ENCODE measurements at regions not wholly inside any gene's neighbourhood (a gene's known extent, or its start where the extent isn't known, plus 50 kb on each side); places are given as distances from the start of the nearest gene placed in this dataset.
"Not testable (repeated sequence)": the region's sequence is repeated elsewhere in the genome, so short reads cannot be mapped to it uniquely, and the experiment has no call there.

DNA sequence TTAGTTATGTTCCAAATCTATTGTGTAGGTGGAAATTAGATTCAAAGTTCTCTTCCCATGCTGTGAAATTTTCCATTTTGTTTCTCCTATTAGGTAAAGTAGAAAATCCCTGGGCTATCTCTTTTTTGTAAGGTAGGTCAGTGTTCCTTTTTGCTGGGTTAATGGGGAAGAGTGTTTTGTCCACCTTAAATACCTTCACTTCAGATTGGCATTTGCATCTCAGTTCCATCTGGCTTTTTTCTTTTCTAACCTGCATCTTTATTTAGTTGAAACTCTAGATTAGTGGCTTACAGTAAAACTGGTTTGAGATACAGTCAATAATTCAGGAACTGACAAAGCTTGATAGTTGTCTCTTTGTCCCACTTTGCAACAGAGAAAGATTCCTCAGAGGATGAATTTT, 1115.8 kb downstream of the PDHA2 start:
- no peak for DNase-seq

DNA sequence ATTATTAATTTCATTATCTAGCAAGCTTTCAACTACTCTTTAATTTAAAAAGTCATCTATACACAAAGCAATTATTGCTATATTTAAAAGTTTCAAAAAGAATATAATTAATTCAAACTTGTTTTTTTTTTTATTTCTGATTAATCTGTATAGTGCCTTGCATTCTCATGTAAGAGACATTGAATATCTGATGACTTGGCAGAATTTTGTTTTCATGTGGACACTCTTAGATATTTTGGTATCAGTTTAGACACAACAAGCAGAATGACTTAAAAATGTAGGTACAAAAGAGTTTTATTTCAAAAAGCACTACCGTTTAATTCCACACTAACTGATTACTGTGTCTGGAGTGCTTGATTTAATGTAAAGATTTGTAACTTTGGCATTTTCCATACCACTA, 1129.6 kb downstream of the PDHA2 start:
- DNase-seq: no peak

DNA sequence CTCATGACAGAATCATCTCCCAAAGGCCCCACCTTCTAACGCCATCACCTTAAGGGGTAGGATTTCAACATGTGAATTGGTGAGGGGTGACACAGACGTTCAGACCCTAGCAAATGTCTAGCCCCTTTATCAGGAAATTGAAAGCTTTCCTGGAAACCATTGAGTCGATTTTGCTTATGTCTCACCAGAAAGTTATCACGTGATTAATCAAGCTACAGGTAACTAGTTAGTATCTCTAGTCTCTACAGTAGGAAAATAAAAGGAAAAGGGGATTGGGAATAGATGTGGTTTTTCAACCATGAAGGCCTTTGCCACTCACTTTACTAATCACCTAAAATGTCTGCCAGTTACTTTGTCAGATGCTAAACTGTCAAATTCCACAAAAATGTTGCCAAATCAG, 1133.0 kb downstream of the PDHA2 start:
- no peak for DNase-seq

DNA sequence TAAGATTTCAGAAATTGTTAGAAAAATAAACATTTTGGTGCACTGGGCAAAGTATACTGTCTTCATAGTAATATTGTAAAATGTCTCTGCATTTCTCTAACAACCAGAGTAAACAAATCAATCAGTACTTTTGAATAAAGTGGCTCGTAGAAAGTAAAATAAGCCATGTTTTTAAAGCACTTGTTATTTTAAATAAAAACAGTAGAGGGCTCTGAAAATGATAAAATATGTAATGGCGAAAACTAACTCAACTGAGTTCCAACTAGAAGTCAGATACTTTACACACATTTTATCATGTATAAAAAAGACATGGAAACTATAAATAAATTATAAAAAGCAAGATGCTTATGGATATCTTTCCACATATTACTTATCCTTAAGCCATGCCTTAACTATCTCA, 1134.4 kb downstream of the PDHA2 start:
- DNase-seq: no peak

DNA sequence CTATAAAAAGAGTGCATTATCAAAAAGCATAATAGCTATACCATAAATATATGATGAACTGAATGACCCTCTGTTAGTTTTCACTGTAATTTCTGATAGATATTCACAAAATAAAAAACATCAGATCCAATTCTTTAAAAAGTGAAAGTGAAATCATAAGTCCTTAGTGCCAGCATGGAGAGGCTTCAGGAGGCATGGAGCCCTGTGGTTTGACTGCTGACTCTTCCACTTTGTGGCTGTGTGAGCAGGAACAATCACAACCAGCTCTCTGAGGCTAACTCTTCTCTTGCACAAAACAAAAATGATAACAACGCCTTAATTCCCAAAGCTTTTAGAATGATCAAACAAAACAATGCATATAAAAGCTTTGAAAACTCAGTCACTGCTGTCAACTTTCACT, 1143.9 kb downstream of the PDHA2 start:
- DNase-seq: no peak

DNA sequence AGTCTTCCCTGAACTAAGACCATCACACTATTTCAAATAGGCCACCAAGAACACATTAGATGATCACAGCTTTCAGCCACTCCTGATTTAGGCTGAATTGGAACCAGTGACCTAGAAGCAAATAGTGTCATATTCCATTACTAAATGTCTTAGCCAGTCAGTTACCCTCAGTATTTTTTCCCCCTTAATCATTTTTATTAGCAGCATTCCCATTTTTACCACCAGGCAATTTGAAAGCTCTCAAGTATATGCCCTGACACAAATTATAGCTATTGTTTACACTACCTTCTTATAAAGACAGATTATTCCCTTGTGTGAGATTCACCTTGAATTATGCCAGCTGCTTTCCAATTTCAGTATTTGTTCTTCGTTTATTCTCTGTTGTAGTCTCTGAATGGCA, 1146.9 kb downstream of the PDHA2 start:
- DNase-seq: no peak

DNA sequence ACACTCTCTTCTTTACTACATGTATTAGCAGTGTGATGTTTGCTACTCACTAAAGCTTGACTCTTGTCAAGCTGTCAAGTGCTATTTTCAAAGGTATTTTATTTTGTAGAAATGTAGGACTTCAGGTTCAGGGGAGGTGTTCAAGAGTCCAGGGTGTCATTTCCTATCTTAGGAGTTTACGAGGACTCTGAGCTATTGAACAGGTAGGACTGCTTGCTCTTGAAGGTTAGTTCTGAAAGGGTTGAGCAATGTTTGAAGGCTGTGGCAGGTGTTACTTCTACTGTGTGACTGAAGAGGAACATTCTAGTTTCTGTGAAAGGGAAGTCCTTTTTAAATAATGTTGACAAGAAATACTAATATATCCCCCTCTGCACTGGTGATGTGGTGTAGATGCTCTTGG, 1151.2 kb downstream of the PDHA2 start:
- no peak for DNase-seq

DNA sequence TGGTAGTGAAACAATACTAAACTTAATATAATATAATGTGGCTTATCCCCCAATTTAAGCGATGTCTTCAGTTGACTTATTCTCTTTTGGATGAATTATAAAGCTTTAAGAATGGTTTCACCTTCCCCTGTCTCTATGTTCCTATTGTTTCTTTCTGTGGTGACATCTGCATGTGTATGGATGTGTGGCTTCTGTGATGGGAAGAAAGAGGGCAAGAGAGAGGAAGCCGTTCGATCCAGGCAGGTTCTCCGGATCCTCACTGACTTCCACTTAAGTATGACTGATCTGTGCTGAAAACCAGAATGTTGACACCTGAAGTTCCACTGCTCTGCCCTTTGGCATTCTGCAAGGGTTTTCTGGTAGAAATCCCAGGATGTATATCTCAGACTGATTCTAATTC, 1150.8 kb downstream of the STPG2 start:
- DNase-seq: no peak

DNA sequence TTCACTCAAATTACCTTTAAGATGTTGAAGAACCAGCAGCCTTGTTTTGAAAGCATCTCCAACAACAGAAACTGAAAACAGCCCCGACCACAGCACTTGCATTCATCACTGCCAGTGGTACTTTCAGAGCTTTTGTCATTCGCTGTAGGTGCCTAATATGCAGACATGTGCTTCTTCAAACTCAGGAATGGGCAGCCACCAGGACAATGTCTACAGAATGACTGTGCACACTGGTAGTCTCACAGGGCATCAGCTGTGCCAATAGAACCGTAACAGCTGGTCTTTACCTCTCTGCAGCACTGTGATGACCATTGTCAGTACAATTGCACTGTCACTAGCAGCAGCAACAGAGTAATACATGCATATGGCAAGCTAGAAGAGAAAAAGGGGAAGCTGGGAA, 1149.7 kb downstream of the STPG2 start:
- no peak for DNase-seq

DNA sequence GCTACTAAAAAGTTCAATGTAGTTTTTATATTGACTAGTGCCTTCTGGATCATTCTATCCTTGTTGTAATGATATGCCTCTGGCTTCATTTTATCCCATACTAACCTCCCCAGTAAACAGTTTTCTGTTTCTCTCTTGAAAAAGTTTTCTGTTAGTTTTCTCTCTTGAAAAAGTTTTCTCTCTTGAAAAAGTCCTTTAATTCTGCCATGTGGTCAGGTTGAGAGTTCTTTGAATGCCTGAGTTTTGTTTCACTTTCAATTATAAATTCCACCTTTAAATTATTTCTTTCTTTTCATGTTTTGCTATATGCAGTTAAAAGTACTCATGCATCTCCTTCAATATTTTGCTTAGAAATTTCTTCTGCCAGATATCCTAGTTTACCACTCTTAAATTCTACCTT, 1139.6 kb downstream of the STPG2 start:
- DNase-seq: no peak

DNA sequence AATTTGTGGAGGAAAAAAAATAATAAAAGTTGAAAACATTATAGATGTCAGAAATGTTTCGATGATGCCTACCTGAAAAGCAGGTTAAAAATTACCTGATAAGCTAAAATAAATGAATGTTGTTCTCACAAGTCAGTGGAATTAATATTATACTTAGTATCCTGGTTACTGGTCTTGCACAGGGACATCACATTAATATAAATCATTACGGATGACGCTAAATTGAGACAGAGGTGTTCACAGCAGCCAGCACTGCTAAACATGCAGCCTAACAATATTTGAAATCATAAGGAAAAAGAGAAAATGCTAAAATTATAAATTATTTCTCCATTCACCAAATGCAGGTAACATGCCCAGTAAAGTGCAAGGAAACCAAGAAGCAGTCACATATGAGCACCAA, 1130.0 kb downstream of the STPG2 start:
- no peak for DNase-seq

DNA sequence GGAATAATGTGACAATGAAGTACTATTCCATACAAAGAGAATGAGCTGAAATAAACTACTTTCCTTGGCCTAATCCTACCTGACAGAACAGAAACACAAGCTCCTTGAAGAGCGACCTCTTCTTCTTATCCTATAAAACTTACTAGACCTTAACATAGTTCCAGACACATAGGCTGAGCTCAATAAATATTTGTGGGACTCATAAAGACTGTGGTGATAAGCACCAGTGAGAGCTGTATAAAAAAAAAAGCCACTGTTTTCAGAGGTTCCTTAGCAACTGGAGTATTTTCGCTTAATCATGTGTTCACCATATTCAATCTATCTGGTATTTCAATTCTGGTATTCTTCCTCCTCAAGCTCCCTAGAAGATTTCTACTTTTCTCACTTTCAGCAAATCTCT, 1129.6 kb downstream of the STPG2 start:
- DNase-seq: no peak

DNA sequence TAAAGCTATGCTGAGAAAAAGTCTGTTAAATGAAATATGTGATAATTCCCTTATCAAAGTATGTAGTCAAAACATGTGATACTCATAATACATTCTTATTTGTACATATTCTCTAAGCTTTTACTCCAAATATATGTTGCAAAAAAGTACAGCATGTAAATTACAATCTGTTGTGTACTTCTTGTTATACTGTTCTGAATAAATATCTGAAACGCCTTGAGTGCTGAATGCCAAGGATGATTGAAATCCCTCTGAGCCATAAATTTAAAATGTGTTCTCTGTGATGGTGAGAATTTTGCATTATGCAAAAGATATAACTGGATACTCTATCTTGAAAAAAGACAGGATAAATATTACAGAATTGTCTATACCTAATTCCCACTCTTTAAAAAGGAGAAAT, 1128.0 kb downstream of the STPG2 start:
- no peak for DNase-seq

DNA sequence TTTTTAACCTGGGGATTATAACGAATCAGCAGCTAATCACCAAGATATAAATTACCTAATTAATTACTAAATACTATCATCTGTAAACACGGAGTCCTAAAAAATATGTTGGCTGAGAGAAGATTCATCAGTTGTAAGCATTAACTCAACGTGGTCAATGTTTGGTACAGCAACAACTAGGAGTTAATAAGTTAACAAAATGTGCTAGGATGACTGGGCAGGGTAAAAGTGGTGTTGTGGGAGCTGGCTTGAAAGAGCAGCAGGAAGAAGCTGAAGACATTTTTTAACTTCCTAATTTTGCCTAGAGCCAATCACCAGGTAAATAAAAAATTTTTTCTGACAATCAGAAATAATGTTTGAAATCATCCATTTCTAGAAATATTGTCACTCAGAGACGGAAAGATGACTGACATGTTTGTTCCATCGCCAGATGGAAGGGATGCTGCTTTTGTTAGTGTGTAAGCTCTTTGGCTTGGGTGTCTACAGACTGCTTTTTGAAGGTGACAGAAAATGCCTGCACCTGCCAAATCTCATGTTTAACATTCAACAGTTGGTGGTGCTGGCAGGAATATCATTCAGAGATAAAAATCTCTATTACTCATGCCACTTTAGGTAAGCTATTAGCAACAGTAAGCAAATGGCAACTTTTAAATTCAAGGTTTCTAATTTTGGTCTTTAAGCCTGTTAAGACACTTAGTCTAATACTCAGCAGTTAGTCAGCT, 1126.9 kb downstream of the STPG2 start:
- DNase-seq: no peak

DNA sequence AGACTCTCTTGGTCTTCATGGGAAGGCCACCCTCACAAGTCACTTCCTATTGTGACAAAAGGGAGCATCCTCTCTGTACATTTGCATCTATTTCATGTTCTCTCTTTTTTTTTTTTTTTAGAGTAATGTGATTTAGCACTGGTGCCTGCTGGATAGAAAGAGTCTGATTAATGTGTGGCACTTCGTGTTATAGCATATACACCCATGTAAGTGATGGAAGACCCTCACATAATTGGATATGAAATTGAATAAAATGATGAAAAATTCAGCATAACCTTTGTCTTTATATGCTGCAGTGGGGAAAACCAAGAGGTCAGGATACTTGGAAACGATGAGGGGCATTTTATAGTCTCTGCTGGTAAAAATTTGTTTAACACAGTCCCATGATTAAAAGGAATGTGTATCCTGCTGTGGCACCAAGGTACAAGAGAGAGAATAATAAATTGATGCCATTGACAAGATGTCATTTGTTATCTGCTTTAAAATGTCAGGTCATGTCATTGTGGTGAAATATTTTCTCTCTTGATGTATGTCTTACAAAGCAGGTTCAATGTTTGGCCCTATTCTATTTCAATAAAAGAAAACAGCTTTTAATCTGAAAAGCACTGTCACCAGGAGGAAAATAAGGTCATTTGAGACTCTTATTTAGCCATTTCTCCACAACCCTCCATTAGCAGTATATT, 1115.4 kb downstream of the STPG2 start:
- DNase-seq: no peak

DNA sequence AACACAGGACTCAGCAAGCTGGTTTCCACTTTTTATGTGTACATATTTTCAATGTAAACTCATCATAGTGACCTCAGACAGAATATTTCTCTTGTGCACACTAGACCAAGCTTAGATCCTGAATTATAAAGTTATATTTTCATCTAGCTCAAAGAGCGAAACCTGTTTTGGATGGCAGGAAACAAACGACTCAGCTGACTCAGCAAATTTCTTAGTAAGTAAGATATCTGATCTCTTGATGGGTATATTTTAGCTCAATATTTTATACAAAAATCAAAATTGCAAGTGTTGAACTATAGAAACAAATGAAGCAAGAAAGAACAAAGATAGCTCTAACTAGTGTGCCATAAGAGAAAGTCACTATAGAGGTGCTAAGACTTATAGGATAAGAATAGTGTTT, 1114.5 kb downstream of the STPG2 start:
- DNase-seq: no peak

DNA sequence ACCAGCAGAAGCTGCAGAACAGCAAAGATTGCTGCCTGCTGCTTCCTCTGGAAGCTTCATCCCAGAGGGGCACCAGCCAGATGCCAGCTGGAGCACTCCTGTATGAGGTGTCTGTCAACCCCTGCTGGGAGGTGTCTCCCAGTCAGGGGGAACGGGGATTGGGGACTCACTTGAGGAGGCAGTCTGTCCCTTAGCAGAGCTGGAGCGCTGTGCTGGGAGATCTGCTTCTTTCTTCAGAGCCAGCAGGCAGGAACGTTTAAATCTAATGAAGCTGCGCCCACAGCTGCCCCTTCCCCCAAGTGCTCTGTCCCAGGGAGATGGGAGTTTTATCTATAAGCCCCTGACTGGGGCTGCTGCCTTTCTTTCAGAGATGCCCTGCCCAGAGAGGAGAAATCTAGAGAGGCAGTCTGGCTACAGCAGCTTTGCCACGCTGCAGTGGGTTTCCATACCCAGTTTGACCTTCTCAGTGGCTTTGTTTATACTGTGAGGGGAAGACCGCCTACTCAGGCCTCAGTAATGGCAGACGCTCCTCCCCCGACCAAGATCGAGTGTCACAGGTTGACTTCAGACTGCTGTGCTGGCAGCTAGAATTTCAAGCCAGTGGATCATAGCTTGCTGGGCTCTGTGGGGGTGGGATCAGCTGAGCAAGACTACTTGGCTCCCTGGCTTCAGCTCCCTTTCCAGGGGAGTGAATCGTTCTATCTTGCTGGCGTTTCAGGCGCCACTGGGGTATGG, 1105.7 kb downstream of the STPG2 start:
- not testable (repeated sequence) for DNase-seq

DNA sequence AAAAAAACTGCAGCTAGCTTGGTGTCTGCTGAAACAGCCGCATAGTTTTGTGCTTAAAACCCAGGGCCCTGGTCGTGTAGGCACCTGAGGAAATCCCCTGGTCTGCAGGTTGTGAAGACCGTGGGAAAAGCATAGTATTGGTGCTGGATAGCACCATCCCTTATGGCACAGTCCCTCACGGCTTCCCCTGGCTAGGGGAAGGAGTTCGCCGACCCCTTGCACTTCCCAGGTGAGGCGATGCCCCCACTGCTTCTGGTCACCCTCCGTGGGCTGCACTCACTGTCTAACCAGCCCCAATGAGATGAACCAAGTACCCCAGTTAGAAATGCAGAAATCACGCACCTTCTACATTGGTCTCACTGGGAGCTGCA, 1105.1 kb downstream of the STPG2 start:
- no peak for DNase-seq

DNA sequence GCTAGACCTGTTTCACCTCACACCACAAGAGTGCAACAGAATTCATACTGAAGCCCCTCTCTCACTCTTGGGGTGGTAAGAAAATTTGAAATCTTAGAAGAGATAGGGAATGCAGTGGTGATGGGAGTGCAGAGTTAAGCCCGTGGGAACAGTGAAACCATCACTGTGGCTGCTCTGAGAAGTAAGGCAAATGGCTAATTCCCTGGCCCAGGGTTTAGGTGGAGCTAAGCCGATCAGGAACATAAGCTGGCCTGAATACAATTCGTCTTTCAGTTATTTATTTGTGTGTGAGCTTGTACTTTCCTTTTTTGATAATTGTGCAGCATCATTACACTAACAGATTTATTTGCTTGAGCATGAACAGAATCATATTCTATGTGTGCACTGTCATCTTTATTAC, 1070.6 kb downstream of the STPG2 start:
- no peak for DNase-seq

DNA sequence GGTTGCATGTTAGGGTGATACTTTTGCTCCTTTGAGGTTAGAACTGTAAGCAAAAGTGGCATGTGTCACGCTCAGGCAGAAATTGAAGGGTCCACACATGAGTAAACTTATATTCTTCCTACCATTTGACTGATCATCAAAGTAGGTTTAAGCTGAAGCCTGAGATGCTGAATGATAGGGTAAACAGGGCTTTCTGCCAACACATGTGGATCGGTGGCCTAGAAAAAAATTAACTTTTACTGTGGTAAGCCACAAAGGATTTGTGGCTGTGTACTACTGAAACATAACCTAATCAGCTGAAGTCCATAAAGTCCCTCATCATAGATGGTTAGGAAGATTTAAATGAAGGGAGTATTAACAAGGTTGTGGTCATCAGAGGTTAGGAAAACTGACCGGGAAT, 1070.1 kb downstream of the STPG2 start:
- no peak for DNase-seq

DNA sequence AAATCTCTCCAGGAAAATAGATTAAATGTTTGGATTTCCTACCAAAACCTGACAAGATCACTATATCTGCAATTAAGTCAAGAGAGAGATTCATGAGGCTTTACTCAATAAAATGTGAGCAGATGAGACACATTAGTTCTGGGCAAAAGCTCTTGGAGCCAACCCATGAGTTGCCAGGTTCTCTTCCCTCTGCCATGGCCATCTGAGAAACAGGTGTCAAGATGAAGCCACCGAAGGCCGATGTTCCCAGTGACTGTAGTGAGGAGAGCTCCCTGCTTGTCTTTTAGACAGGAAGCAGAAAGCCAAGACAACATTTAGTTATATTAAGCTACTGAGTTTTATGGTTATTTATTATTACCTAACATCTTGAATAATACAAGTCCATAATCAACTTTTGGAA, 1068.7 kb downstream of the STPG2 start:
- DNase-seq: no peak

DNA sequence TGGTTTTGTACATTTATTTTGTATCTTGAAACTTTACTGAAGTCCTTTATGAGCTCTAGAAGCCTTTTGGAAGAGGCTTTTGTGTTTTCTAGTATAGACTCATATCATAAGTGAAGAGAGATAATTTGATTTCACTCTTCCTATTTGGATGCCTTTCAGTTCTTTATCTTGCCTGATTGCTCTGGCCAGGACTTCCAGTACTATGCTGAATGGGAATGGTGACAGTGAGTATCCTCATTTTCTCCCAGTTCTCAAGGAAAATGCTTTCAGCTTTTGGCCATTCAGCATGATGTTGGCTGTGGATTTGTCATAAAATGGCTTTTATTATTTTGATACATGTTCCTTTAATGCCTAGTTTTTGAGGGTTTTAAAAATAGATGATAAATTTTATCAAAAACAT, 1061.3 kb downstream of the STPG2 start:
- DNase-seq: no peak

DNA sequence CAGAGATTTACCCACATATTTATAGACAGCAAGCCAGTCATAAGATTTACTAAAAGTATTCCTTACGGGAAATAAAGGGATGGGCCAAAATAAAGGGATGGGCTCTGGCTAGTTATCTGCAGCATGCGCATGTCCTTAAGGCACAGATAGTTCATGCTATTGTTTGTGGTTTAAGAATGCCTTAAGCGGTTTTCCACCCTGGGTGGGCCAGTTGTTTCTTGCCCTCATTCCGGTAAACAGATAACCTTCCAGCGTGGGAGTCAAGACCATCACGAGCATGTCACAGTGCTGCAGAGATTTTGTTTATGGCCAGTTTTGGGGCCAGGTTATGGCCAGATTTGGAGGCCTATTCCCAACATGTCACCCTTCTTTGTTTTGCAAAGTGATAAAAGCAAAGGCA, 1046.2 kb downstream of the STPG2 start:
- DNase-seq: not testable (repeated sequence)

Measured in muscle of back (tissue), 3 donors.